Stimulated activated naive CD8-positive, alpha-beta T cell treated with anti-CD3 and anti-CD28 coated beads, Interleukin-15, amount 100 ng/mL, for 72 hours (primary cell): ENCODE measurements at regions not wholly inside any gene's neighbourhood (a gene's known extent, or its start where the extent isn't known, plus 50 kb on each side); places are given as distances from the start of the nearest gene placed in this dataset.

Experiments
- ATAC-seq: fragments of 150-1000 bp; cut with Tn5 transposase; 2 replicates; pipeline ENCODE4 v1.10.0; 2021; ENCODE audit warnings: mild to moderate bottlenecking, moderate library complexity
- DNase-seq, 2 donors: peaks; one replicate each; pipeline ENCODE4 v3.0.0; 2021 to 2022
- H3K27ac Mint-ChIP-seq, 2 donors: one replicate each; pipeline ENCODE4 v1.8.0; 2022; ENCODE audit warnings: mild to moderate bottlenecking in 2 of 2, mixed read lengths in 2 of 2, moderate library complexity in 2 of 2
- H3K27me3 Mint-ChIP-seq: one replicate; pipeline ENCODE4 v1.8.0; 2022; ENCODE audit warnings: mixed read lengths
- H3K4me1 Mint-ChIP-seq: one replicate; pipeline ENCODE4 v1.8.0; 2022; ENCODE audit warnings: mild to moderate bottlenecking, mixed read lengths
- H3K4me3 Mint-ChIP-seq, 2 donors: one replicate each; pipeline ENCODE4 v1.8.0; 2022; ENCODE audit warnings: mild to moderate bottlenecking in 2 of 2, mixed read lengths in 2 of 2, moderate library complexity in 1 of 2
- H3K9me3 Mint-ChIP-seq, 2 donors: one replicate each; pipeline ENCODE4 v1.8.0; 2022; ENCODE audit warnings: mixed read lengths in 2 of 2

DNA sequence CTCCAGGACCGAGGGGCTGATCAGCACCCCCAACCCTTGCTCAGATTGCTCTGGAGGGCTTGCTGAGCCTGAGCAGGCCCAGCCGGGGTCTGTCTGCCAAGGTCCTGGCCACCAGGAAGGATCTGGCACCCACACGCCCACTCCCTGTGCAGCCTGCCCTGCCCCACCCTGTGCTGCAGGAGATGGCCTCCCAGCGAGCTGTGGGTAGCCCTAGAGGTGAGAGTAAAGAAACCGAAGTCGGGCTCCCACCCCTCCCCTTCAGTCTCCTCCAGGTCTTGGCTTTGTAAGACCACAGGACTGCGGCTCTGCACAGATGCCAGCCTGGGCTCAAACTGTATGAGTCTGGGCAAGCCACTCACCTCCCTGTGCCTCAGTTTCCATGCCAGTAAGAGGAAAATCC is 307.8 kb downstream of the BCL11B start:
- no peaks in the 10 kb centered on the region for H3K9me3 Mint-ChIP-seq
- peak in 1 of 2 donors; percentile 15 for DNase-seq
- no peak overlapping the region for H3K4me3 Mint-ChIP-seq
- H3K4me1 Mint-ChIP-seq: peaks cover 67% of the 10 kb centered on the region
- ATAC-seq: peak; percentile 80
- peak overlapping the region in 1 of 2 donors; percentile 80 for H3K27ac Mint-ChIP-seq
- no peaks in the 10 kb centered on the region for H3K27me3 Mint-ChIP-seq

DNA sequence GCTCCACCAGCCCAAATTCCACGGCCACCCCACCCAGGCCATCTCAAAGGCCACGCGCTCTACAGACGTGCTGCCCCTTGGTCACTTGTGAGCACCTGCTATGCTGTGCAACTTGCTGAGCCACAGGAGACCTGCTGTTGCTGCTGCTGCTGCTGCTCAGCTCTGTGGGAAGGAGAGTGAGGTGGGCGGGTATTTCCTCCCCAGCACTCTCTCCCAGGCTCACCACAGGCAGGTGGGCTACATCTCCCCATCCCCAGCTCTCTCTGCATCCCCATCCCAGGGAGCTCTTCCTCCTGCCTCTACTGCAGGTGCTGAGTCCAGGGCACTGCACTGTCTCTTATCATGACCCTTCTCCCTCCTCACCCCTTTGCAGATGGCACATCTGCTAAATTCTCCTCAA is 306.9 kb downstream of the BCL11B start:
- peak overlapping the region in 1 of 2 donors; percentile 52 for H3K4me3 Mint-ChIP-seq
- no peak for DNase-seq
- H3K4me1 Mint-ChIP-seq: peaks cover 61% of the 10 kb centered on the region
- no peaks in the 10 kb centered on the region for H3K27me3 Mint-ChIP-seq
- peak overlapping the region in 1 of 2 donors; percentile 80 for H3K27ac Mint-ChIP-seq
- no peak for ATAC-seq
- H3K9me3 Mint-ChIP-seq: no peaks in the 10 kb centered on the region

DNA sequence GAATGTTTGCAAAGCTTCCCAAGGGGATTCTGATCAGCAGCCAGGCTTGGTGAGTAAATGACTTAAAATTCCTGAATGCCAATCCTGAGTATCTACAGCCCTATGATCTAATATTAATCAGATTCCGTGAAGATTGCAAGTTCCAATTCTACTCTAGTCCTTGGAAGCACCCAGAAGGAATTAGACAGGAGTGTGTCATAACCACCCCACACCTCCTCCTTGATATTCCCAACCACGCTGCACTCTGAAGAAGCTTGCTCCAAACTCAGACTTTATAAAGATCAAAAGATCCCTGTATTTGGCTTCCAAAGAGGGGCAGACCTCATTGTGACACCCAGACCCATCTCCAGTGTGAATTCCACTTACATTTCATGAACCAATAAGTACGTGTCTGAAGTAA is 306.0 kb downstream of the BCL11B start:
- Mint-ChIP-seq H3K27me3 (no peaks in the 10 kb centered on the region), H3K4me1 (peaks cover 53% of the 10 kb centered on the region), H3K4me3 (no peak overlapping the region), H3K9me3 (no peaks in the 10 kb centered on the region), H3K27ac (no peak overlapping the region)
- no peak for ATAC-seq
- no peak for DNase-seq

DNA sequence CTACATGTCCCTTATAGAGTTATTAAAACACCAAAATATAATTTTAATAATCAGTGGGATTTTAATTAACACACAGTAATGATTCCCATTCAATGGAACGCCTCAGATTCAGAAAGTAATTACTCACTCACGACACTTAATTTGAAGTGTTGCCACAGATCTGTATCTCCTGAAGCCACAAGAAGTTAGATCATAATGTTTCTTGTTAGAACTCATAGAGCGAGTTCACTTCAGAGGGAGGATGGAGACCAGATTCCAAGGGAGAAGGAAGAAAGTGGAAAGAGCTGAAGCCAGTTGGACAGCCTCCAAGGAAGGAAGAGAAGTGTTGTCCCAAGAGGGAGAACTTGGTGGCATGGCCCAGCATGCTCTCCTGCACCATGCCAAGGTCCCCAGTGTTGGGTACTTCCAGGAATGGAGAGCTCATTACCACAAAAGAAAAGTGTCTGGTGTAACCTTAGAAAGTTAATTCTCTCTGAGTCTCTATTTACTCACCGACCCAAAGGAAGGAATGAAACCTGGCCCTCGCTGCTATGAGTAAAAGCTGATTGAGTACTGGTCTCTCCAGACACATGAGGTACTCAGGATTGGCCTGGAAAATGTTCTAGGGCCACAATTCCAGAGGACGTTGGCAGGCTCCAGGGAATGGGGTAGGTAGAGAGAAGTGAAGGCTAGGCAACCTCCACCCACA is 305.4 kb downstream of the BCL11B start:
- DNase-seq (no peak), ATAC-seq (no peak)
- H3K9me3 Mint-ChIP-seq: no peaks in the 10 kb centered on the region
- peaks cover 47% of the 10 kb centered on the region for H3K4me1 Mint-ChIP-seq
- no peak overlapping the region for H3K4me3 Mint-ChIP-seq
- no peak overlapping the region for H3K27ac Mint-ChIP-seq
- H3K27me3 Mint-ChIP-seq: no peaks in the 10 kb centered on the region

DNA sequence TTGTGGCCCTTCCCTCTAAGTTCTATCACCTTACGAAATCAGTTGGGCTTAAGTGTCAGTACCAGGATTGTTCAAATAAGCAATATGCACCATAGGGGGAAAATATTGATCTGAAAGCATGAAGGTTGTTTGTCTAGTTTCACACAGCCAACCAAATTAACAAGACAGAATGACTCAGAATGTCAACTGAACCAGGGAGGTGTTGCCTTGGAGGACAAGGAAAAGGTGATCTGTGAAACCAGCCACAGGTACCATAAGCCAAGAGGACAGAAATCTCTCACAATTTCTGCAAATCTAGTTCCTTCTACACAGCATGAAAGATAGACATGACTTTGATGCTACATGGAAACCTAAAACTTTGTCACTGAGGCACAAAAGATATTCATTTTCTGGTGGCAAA is 297.9 kb downstream of the BCL11B start:
- ATAC-seq (peak; percentile 65), DNase-seq (no peak)
- H3K4me1 Mint-ChIP-seq: peaks cover 7% of the 10 kb centered on the region
- no peak overlapping the region for H3K4me3 Mint-ChIP-seq
- H3K27me3 Mint-ChIP-seq: no peaks in the 10 kb centered on the region
- no peak overlapping the region for H3K27ac Mint-ChIP-seq
- peaks cover 0 to 9% of the 10 kb centered on the region in 2 donors for H3K9me3 Mint-ChIP-seq

DNA sequence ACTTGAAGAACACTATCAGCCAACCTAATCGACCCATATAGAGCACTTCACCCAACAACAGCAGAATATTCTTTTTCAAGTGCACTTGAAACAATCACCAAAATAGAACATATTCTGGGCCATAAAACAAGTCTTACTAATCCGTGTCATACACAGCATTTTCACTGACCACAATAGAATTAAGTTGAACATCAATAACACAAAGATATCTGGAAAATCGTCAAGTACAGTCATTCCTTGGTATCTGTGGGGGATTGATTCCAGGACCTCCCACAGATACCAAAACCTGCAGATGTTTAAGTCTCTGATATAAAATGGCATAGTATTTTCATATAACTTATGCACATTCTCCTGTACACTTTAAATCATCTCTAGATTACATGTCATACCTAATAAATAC is 295.7 kb downstream of the BCL11B start:
- no peak for DNase-seq
- Mint-ChIP-seq H3K27me3 (no peaks in the 10 kb centered on the region), H3K9me3 (peaks cover 9 to 13% of the 10 kb centered on the region in 2 donors), H3K4me1 (peaks cover 7% of the 10 kb centered on the region), H3K27ac (no peak overlapping the region), H3K4me3 (no peak overlapping the region)
- no peak for ATAC-seq

DNA sequence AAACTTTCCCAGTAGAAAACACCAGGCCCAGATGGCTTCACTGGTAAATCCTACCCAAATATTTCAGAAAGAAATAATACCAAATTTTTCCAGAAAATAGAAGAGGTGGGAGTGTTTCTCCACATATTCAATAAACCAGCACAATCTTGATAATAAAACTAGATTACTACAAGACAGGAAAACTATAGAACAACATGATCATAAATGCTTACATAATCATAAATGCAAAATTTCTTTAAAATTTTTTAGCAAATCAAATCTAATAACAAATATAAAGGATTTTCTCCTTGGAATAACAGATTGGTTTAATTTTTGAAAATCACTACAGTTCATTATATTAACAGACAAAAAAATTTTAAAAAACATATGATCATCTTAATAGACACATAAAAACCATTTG is 294.5 kb downstream of the BCL11B start:
- H3K27me3 Mint-ChIP-seq: no peaks in the 10 kb centered on the region
- peaks cover 9 to 13% of the 10 kb centered on the region in 2 donors for H3K9me3 Mint-ChIP-seq
- no peak overlapping the region for H3K4me3 Mint-ChIP-seq
- peaks cover 7% of the 10 kb centered on the region for H3K4me1 Mint-ChIP-seq
- ATAC-seq: no peak
- no peak for DNase-seq
- no peak overlapping the region for H3K27ac Mint-ChIP-seq

DNA sequence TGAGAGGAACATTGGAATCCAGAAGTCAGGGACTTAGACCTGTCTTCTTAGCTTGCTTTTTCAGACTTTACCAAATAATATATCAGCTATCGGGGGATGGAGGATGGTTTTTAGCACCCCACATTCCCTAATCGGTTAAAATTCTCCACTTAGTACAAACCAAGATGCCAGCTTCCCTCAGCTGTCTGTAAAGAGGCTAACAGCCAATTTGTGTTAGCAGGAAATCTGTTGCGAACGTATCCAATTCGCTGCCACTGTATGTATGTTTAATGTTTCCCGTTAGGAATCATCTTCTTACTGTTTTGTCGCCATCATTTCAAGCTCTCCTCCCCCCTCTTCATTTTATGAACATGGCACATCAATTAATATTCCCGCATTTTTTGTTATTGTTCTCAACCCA is 289.0 kb downstream of the BCL11B start:
- peaks cover 32% of the 10 kb centered on the region for H3K4me1 Mint-ChIP-seq
- no peaks in the 10 kb centered on the region for H3K27me3 Mint-ChIP-seq
- H3K27ac Mint-ChIP-seq: peak overlapping the region in 1 of 2 donors; percentile 36
- H3K4me3 Mint-ChIP-seq: no peak overlapping the region
- no peak for DNase-seq
- no peak for ATAC-seq
- peaks cover 7 to 13% of the 10 kb centered on the region in 2 donors for H3K9me3 Mint-ChIP-seq

DNA sequence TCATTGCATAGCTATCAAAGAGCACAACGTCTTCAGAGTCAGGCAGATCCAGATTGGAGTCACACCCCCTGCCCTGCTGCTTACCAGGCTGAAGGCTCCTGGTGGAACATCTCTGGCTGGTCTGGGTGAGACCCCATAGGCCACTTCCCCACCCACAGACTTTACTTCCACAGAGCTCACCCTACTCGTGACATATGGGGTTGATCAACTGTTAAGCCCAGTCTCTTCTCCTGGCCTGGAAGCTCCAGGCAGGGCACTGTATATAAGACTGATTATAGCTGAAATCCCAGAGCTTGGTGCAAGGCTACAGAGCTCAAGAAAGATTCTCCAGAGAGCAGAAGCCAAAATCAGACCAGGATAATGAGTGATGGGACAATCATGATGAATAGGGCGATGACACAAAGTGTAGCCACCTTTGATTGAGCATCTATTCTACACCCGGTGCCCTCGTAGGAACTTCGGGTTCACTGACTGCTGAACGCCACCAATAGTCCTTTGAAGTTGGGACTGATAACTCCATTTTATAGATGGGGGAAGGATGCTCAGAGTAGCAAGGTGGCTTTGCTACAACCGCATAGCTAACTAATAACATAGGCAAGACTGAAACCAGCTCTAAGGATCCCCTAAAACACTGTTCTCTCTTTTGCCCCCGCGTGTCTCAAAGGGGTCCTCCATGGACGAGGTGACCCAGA is 287.8 kb downstream of the BCL11B start:
- peaks cover 32% of the 10 kb centered on the region for H3K4me1 Mint-ChIP-seq
- peaks cover 3 to 13% of the 10 kb centered on the region in 2 donors for H3K9me3 Mint-ChIP-seq
- ATAC-seq (peak; percentile 21), DNase-seq (no peak)
- H3K4me3 Mint-ChIP-seq: peak overlapping the region; percentile 78
- no peaks in the 10 kb centered on the region for H3K27me3 Mint-ChIP-seq
- peak overlapping the region; percentile 51 to 85 for H3K27ac Mint-ChIP-seq

DNA sequence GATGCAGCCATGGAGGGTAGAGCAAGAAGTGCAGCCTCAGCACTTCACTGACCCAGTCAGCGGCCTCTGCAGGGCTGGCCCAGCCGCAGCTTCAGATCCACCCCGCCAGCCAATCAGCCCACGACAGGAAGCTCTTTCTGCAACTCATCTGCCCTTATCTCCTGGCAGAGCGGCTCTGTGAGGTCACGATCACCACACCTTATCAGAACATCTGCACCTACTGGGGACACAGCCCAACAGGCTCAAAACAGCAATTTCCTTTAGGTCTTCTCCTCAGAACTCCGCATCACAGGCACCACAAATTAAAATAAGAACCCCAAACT is 287.3 kb downstream of the BCL11B start:
- H3K4me3 Mint-ChIP-seq: peak overlapping the region; percentile 78
- peaks cover 32% of the 10 kb centered on the region for H3K4me1 Mint-ChIP-seq
- peak; percentile 99 for ATAC-seq

DNA sequence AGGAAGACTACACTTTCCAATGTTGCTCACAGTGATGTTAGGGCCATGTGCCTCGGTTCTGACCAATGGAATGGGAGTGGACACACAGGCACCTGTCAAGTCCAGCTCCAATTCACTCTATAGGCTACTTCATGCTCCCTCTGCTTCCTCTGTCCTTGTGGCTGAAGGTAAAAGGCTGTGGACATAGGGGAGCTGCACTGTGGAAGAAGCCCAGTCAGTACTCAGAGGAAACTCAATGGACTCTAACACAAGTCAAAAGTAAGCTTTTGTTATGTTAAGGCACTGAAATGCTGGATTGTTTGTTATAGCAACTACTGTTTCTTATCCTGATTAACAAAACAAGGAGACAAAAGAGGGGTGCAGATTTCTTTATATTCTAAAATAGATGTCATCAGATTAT is 278.2 kb downstream of the BCL11B start:
- Mint-ChIP-seq H3K4me3 (no peak overlapping the region), H3K27ac (peak overlapping the region in 1 of 2 donors; percentile 14), H3K9me3 (no peaks in the 10 kb centered on the region), H3K4me1 (peaks cover 19% of the 10 kb centered on the region), H3K27me3 (no peaks in the 10 kb centered on the region)
- DNase-seq (no peak), ATAC-seq (no peak)

More for the DNA sequence above, 287.3 kb downstream of the BCL11B start:
- peaks cover 3 to 8% of the 10 kb centered on the region in 2 donors for H3K9me3 Mint-ChIP-seq
- peak; percentile 42 to 66 for DNase-seq
- peak overlapping the region; percentile 51 to 85 for H3K27ac Mint-ChIP-seq
- no peaks in the 10 kb centered on the region for H3K27me3 Mint-ChIP-seq

DNA sequence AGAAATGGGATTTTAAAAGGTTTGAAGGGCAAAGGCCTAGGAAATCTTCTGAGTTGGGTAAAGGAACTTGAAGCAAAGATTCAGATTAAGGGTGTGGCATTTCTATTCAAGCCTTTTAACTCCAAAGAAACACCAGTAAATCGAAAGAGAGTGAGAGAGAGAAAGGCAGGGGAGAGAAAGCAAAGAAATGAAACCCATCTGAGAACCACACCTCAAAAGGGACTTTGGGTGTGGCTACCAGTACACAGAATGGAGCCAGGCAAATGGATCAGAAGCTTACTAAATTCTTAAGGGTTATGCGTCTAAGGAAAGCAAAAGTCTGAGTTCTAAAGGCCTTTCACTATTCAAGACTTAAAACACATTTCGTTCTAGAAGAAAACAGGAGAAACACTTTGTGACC is 277.4 kb downstream of the BCL11B start:
- DNase-seq (no peak), ATAC-seq (no peak)
- Mint-ChIP-seq H3K27me3 (no peaks in the 10 kb centered on the region), H3K4me1 (peaks cover 19% of the 10 kb centered on the region), H3K27ac (peak overlapping the region; percentile 83 to 91), H3K9me3 (no peaks in the 10 kb centered on the region), H3K4me3 (peak overlapping the region; percentile 48 to 49)

DNA sequence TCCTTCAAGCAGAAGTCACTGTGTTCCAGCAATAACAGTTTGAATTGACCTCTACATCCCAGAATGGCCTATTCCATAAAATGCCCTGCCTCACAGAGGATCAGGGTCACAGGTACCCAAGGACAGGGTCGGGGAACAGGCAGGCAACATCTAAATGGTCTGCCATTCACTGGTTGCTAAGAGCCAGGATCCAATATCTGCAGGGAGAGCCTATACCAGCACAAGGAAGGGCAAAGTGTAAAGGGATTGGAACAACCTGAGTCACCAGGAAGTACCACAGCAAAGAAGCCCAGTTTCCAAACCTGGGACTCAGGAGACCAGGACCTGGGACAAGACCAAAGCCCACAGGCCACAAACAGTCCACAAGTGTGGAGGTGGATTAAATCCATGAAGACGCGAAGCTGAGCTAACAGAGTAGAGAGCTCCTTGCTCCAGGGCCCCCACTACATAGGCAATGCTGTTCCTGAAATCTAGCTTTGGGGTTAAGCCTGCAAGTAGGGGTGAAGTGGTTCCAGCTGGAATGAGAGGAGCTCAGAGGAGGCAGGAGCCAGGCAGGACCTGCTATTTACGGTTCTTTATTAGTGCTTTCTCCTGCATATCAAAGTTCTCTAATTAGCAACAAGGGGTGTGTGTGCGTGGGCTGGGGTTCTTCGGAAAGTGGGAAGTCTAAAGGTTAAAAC is 274.3 kb downstream of the BCL11B start:
- no peaks in the 10 kb centered on the region for H3K9me3 Mint-ChIP-seq
- H3K4me1 Mint-ChIP-seq: peaks cover 19% of the 10 kb centered on the region
- DNase-seq (no peak), ATAC-seq (no peak)
- peak overlapping the region in 1 of 2 donors; percentile 45 for H3K27ac Mint-ChIP-seq
- H3K27me3 Mint-ChIP-seq: no peaks in the 10 kb centered on the region
- no peak overlapping the region for H3K4me3 Mint-ChIP-seq

DNA sequence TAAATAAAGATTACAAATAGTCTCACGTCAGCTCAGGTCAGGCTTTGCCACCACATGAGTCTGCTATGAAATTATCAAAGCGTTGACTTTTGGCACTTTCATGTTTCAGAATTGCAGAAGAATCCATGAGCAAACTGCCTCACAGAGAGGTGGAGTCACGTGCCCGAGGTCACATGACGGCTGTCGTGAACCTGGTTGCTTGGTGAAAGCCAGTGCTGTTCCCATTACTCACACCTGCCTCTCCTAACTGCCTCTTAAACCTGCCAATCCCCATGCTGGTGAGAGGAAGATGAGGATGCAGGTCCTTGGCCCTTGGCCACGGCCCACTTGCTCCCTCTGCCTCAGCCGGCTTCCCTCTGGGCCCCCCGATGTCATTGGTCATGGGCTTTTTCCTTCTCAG is 272.7 kb downstream of the BCL11B start:
- no peaks in the 10 kb centered on the region for H3K27me3 Mint-ChIP-seq
- H3K4me1 Mint-ChIP-seq: peaks cover 12% of the 10 kb centered on the region
- H3K27ac Mint-ChIP-seq: no peak overlapping the region
- H3K4me3 Mint-ChIP-seq: no peak overlapping the region
- no peaks in the 10 kb centered on the region for H3K9me3 Mint-ChIP-seq
- no peak for DNase-seq
- ATAC-seq: no peak

DNA sequence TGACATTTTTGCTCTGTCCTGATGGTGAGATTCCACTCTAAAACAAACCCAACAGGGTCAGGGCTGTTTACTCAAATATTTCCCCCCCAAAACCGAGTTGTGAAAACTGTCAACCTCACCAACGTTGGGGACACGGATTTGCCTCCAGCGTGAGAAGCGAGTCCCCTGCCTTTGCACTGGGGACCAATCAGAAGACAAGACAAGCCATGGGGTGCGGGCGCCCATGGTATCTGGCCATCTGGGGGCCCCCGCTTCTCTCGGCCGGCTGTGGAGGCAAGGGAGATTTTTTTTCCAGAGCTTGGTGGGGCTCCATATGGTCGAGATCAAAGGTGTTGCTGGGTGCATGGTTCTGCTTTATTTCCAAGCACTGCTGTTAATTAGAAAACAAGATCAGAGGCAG is 272.1 kb downstream of the BCL11B start:
- H3K4me1 Mint-ChIP-seq: peaks cover 7% of the 10 kb centered on the region
- H3K9me3 Mint-ChIP-seq: no peaks in the 10 kb centered on the region
- DNase-seq: no peak
- no peak overlapping the region for H3K27ac Mint-ChIP-seq
- H3K4me3 Mint-ChIP-seq: no peak overlapping the region
- no peak for ATAC-seq
- H3K27me3 Mint-ChIP-seq: no peaks in the 10 kb centered on the region

DNA sequence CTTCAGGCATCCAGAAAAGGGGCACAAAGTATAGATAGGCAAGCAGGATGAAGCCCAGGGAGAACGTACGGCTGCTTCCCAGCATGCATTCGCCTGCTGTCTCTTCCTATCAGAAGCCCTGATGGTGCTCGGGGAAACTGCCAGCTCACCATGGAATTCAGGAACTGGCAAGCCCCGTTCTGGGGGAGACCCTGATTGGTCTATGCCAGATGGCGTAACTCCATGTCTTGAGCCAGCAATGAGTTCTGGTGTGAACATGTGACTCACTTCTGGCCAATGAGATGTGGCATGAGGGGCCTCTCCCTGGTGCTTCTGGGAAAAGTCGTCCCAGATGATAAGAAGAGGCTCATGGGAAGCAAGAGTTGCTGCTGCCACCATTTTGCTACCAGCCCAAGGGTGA is 270.8 kb downstream of the BCL11B start:
- H3K4me3 Mint-ChIP-seq: no peak overlapping the region

More for the DNA sequence above, 270.8 kb downstream of the BCL11B start:
- no peaks in the 10 kb centered on the region for H3K27me3 Mint-ChIP-seq
- no peaks in the 10 kb centered on the region for H3K9me3 Mint-ChIP-seq
- H3K4me1 Mint-ChIP-seq: no peaks in the 10 kb centered on the region
- H3K27ac Mint-ChIP-seq: no peak overlapping the region
- DNase-seq (no peak), ATAC-seq (no peak)
